WTC11 (cell line): ENCODE measurements at regions not wholly inside any gene's neighbourhood (a gene's known extent, or its start where the extent isn't known, plus 50 kb on each side); places are given as distances from the start of the nearest gene placed in this dataset.

Source experiments
- CREM ChIP-seq: sonication (generic); formaldehyde crosslinking; IDR thresholded peaks from 2 replicates; pipeline ENCODE4 v1.8.1; 2022; ENCODE audit warnings: mild to moderate bottlenecking, missing genetic modification reagents, moderate library complexity
- ELF4 ChIP-seq: sonication (generic); formaldehyde crosslinking; IDR thresholded peaks from 2 replicates; pipeline ENCODE4 v1.8.1; 2022; ENCODE audit warnings: low read depth, mild to moderate bottlenecking, moderate library complexity, missing genetic modification reagents
- NR1H2 ChIP-seq: sonication (generic); formaldehyde crosslinking; IDR thresholded peaks from 2 replicates; pipeline ENCODE4 v1.9.0; 2021; ENCODE audit warnings: mild to moderate bottlenecking, moderate library complexity, missing genetic modification reagents
- RELA ChIP-seq: sonication (generic); formaldehyde crosslinking; IDR thresholded peaks from 2 replicates; pipeline ENCODE4 v1.8.1; 2022; ENCODE audit warnings: missing genetic modification reagents, mild to moderate bottlenecking, borderline replicate concordance
- TCF7 ChIP-seq: sonication (generic); formaldehyde crosslinking; IDR thresholded peaks from 2 replicates; pipeline ENCODE4 v1.8.0; 2022; ENCODE audit warnings: mild to moderate bottlenecking, low read depth, missing genetic modification reagents, moderate library complexity
- TEAD4 ChIP-seq: sonication (generic); formaldehyde crosslinking; IDR thresholded peaks from 2 replicates; pipeline ENCODE4 v1.8.0; 2022; ENCODE audit warnings: mild to moderate bottlenecking, missing genetic modification reagents
- ZNF138 ChIP-seq: sonication (generic); formaldehyde crosslinking; conservative IDR thresholded peaks from 2 replicates; pipeline ENCODE4 v1.8.1; 2022; ENCODE audit warnings: mild to moderate bottlenecking, moderate library complexity, missing genetic modification reagents
- ZNF263 ChIP-seq: sonication (generic); formaldehyde crosslinking; IDR thresholded peaks from 2 replicates; pipeline ENCODE4 v1.8.1; 2022; ENCODE audit warnings: low read depth, mild to moderate bottlenecking, moderate library complexity, missing genetic modification reagents
- TF ChIP-seq, protein P1 (sequence below): fragments of 200-600 bp; IDR thresholded peaks from 2 replicates; pipeline ENCODE4 v1.8.0; 2022; ENCODE audit warnings: antibody characterized with exemption
- TF ChIP-seq, protein P2 (sequence below): sonication (generic); formaldehyde crosslinking; IDR thresholded peaks from 2 replicates; pipeline ENCODE4 v1.8.1; 2022; ENCODE audit warnings: low read depth, mild to moderate bottlenecking, moderate library complexity, missing genetic modification reagents, borderline replicate concordance
- TF ChIP-seq, protein P3 (sequence below): fragments of 250-450 bp; sonication (Bioruptor Pico); IDR thresholded peaks from 2 replicates; pipeline ENCODE4 v2.1.2; 2022; ENCODE audit warnings: mild to moderate bottlenecking, moderate library complexity
- TF ChIP-seq, protein P4 (sequence below): sonication (generic); formaldehyde crosslinking; conservative IDR thresholded peaks from 2 replicates; pipeline ENCODE4 v1.8.1; 2022; ENCODE audit warnings: mild to moderate bottlenecking, missing genetic modification reagents

DNA sequence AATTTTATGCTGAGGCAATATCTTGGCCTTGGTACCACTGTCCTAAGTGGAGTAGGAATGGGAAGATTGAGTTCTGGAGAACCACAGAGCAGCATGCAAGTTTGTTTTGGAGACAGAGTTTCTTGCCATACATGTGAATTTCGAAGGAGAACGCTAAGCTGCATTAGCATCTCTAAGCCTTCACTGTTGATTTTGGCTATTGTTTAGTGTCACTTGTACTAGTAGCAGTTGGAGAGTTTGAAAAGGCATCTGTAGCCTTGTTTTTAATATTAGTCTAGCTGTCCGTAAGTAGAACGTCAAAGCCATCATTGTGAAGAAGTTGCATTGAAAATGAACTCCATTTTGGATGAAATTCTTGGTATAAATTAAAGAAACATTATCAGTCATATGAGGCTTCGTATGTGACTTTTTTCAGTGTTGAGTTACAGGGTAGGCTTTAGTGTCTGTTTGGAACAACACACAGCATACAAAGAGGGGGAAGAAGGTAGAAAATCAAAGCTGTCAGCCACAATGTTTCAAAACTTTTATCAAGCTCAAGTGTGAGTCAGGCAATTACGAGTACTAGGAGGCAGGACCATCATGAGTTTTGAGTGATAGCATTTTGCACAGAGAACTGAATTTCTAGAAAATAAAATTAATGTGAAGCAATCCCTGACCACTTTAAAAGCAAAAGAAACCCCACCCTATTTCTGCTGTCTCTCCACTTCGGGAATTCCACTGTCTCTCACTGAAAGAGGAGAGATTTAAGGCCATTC is 70.2 kb upstream of the NAV3 start:
- no peak for TF ChIP-seq TCF7 (CRISPR knock-in tag)
- TF ChIP-seq, protein P1, sequence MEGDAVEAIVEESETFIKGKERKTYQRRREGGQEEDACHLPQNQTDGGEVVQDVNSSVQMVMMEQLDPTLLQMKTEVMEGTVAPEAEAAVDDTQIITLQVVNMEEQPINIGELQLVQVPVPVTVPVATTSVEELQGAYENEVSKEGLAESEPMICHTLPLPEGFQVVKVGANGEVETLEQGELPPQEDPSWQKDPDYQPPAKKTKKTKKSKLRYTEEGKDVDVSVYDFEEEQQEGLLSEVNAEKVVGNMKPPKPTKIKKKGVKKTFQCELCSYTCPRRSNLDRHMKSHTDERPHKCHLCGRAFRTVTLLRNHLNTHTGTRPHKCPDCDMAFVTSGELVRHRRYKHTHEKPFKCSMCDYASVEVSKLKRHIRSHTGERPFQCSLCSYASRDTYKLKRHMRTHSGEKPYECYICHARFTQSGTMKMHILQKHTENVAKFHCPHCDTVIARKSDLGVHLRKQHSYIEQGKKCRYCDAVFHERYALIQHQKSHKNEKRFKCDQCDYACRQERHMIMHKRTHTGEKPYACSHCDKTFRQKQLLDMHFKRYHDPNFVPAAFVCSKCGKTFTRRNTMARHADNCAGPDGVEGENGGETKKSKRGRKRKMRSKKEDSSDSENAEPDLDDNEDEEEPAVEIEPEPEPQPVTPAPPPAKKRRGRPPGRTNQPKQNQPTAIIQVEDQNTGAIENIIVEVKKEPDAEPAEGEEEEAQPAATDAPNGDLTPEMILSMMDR, result no peak
- no peak for TF ChIP-seq ELF4 (CRISPR knock-in tag)
- TF ChIP-seq, protein P2, sequence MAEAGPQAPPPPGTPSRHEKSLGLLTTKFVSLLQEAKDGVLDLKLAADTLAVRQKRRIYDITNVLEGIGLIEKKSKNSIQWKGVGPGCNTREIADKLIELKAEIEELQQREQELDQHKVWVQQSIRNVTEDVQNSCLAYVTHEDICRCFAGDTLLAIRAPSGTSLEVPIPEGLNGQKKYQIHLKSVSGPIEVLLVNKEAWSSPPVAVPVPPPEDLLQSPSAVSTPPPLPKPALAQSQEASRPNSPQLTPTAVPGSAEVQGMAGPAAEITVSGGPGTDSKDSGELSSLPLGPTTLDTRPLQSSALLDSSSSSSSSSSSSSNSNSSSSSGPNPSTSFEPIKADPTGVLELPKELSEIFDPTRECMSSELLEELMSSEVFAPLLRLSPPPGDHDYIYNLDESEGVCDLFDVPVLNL (CRISPR knock-in tag), result no peak
- TF ChIP-seq, protein P3, sequence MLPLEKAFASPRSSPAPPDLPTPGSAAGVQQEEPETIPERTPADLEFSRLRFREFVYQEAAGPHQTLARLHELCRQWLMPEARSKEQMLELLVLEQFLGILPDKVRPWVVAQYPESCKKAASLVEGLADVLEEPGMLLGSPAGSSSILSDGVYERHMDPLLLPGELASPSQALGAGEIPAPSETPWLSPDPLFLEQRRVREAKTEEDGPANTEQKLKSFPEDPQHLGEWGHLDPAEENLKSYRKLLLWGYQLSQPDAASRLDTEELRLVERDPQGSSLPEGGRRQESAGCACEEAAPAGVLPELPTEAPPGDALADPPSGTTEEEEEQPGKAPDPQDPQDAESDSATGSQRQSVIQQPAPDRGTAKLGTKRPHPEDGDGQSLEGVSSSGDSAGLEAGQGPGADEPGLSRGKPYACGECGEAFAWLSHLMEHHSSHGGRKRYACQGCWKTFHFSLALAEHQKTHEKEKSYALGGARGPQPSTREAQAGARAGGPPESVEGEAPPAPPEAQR (CRISPR knock-in tag), result no peak
- no peak for TF ChIP-seq ZNF138
- TF ChIP-seq CREM (CRISPR knock-in tag), result no peak
- no peak for TF ChIP-seq TEAD4 (CRISPR knock-in tag)
- no peak for TF ChIP-seq ZNF263 (CRISPR knock-in tag)
- TF ChIP-seq RELA, result no peak
- no peak for TF ChIP-seq NR1H2 (CRISPR knock-in tag)
- TF ChIP-seq, protein P4, sequence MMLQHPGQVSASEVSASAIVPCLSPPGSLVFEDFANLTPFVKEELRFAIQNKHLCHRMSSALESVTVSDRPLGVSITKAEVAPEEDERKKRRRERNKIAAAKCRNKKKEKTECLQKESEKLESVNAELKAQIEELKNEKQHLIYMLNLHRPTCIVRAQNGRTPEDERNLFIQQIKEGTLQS (CRISPR knock-in tag), result no peak
